Renal pelvis (tissue), 1 donor: ENCODE measurements at regions not wholly inside any gene's neighbourhood (a gene's known extent, or its start where the extent isn't known, plus 50 kb on each side); places are given as distances from the start of the nearest gene placed in this dataset.

Source experiments
- DNase-seq: peaks from one replicate; pipeline ENCODE4 v3.0.0-alpha.2; 2013

DNA sequence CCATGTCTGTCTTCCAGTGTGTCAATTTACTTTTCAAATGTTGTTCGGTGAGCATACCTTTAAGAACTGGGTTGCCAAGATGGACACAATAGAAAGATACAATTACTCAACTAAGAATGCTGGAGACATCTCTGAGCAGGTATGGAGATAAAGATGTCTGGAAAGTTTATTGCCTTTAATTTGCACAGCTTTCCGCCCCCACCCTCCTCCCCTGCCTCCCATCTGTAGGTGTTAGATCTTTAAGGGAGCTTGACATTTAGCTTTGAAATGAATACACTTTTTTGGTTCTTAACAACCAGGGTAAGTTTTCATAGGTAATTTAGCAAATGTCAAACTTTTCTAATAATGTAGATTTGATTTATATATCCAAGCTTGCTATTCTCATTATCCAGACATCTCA, 104.4 kb downstream of the BTBD3 start:
- no peak for DNase-seq

DNA sequence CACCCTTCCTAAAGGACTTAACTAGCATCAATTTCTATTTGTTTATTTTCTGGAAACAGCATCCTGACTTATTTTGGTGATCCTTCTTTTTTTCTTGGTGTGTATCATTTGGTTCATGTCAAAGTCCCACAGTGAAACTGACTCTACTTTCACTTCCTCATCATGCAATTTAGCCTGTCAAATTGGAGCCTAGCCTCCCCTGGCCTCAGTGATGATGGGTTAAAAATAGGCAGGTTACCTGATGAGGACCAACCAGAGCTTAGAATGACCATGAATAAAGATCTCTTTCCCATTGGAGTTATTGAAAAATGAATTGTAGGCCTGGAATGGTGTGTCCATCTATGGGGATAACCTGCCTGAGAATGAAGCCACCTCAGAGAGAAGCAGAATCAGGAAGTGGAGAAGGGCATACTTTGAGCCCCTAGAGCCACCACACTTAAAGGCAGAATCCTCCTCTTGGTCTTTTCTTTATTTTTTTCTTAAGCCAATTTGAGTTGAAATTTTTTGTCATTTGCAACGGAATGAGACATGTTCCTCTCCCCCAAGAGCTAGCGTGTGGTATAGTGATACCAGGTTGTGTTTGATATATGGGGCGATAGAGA, 105.6 kb downstream of the BTBD3 start:
- no peak for DNase-seq

DNA sequence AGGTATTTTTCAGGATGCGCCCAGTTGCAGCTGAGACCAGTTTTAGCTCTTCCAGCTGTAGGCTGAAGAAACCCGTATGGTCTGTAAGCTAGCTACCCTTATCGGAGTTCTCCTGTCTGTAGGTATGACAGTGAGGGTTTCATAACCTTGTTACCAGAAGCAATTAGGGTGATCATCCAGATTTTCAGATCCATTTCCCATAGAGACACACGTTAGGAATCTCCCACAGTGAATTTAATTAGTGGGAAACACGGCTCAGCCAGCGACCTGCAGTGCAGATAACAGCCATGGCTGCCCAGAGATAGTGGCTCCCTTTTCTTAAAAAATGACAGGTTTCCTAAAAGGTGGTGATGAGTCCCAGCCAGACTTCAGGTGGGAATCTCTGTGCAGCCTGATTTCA, 111.1 kb downstream of the BTBD3 start:
- no peak for DNase-seq

DNA sequence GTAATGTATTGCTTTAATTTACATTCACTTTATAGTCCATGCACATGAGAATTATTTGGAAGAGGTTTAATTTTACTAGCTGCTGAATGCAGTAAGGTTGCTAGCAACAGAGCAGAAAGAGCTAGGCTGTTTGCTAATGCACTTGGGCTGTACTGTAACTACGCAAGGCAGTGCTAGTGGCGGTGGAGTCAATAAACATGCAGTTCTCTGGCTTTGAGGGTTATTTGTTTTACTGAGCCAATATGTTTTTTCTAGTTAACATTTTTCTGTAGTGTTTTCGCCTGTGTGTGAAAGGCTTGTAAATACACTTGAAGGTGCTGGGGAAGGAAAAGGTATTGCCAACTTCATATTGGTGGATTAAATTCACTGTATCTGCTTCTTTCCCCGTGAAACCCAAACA, 112.8 kb downstream of the BTBD3 start:
- DNase-seq = no peak

DNA sequence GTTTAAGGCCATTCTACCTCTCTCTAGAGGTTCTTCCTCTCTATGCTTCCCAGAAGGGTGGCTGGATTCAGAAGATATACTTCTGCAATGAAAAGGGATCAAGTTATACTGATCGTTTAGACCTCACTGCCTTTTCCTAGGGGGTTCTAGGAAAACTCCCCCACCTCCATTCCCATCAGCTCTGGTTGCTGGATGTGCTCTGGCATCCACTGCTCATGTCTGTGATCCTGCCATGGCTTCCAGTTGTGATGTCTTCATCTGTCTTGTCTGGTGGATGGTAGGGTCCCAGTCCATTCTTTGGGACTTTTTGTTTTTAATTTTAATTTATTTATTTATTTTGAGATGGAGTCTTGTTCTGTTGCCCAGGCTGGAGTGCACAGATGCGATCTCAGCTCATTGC, 118.4 kb downstream of the BTBD3 start:
- no peak for DNase-seq

DNA sequence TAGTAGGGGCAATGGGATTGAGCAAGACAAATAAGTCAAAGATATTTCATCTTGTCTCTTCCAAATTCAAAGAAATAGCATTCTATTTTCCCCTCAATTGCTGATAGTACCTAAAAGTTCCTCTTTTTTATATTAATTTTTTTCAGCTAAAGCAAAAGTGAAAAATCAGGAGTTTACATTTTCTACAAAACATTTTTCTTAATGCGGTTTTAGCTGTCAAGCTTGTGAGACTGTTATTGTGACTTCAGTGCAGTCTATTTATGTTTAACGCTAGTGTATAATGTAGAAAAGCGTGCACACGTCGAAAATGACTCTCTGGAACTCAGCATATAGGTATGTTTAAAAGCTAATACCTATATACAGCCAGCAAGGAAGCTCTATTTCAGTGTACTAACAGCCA, 119.8 kb downstream of the BTBD3 start:
- DNase-seq = no peak

DNA sequence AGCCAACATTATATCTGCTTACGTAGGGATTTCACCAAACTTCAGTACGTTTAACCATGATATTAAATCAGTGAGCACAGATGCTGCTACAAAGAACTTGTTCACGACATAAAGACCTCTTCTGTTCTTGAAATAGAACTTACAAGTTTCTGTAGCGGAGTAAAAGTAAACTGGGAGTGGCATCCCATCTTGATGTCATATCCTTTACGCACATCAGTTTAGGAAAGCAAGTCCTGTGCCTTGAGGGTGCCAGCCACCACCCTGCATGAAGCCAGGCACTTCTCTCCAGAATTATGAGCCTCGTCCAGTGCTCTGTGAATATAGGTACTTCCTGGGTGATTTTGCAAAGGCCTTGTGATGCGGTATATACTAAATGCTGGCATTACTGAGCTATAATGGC, 122.6 kb downstream of the BTBD3 start:
- no peak for DNase-seq

DNA sequence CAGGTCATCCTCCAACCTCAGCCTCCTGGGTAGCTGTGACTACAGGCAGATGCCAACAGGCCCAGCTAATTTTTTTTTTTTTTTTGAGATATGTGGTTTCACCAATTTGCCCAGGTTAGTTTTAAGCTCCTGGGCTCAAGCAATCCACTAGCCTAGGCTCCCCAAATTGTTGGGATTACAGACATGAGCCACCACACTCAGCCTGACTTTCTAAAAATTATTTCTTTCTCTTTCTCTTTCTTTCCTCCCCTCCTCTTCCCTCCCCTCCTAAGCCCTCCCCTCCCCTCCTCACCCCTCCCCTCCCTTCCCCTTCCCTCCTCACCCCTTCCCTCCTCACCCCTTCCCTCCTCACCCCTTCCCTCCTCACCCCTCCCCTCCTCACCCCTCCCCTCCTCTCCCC, 127.3 kb downstream of the BTBD3 start:
- no peak for DNase-seq

DNA sequence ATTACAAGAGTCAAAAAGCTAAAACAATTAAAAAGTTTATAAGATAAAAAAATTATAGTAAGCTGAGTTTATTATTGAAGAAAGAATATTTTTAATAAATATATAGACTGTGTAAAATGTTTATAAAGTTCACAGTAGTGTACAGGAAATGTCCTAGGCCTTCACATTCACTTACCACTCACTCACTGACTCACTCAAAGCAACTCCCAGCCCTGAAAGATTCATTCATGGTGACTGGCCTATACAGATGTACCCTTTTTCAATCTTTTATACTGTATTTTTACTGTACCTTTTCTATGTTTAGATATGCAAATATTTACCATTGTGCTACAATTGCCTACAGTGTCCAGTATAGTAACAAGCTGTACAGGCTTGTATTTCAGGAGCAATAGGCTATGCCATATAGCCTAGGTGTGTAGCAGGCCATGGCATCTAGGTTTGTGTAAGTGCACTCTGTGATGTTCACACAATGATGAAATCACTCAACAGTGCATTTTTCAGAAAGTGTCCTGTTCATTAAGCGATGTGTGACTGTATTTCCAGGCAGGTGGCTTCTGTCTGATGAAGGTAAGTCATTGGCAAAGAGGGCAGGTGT, 130.2 kb downstream of the BTBD3 start:
- no peak for DNase-seq

DNA sequence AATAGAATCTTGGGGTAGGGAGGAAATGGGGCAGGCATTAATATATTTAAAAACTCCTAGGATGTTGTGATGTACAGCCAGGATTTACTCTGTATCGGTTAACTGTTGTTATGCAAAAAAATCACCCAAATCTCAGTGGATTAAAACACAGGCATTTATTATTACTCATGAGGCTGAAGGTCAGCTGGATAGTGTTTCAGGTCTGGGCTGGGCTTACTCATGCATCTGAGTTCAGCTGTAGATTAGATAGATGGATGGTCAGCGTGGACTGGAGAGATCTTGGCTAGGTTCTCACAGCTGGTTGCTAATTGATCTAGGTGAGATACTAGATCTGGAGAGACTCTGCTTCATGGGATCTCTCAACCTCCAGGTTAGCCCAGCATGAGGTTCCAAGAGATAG, 131.4 kb downstream of the BTBD3 start:
- no peak for DNase-seq

DNA sequence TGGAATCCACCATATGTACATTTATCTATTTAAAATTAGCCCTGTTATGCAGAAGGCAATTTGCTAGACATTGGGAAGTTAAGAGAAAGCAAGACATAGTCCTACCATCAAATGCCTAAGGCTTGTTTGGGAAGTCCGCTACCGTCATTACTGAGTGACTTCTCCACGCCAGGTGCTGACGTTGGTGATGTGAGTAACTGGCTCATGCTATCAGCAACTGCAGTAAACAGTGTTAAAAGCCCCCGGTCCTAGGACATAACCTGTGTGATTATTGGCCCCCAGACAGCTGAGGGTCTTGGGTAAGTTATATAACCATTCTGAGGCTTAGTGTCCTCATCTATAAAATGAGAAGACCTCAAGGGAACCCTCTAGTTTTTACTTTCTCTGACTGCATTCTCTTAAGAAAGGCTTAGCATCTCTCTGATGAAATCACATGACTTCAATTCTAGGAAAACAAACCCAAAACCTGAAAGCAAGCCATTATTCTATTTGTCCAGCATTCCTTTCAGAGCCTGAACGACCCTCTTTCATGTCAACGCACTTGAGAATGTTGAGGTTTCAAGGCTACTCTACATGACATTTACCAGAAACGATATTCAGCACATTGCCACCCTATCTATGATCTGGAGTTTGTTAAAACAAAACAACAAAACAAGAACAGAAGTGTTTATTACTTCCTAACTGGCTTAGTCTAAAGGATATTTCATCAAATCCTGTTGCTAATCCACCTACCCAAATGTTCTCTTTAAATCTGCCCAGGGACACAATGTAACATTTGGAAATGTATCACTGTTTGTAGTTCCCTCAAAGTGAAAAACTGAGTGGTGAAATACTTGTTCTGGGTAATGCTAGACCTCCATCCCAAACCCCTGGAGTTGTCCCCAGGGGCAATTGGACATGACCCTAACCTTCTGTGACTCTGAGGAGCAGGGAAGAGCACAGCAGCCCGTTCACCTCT, 133.8 kb downstream of the BTBD3 start:
- DNase-seq = no peak

DNA sequence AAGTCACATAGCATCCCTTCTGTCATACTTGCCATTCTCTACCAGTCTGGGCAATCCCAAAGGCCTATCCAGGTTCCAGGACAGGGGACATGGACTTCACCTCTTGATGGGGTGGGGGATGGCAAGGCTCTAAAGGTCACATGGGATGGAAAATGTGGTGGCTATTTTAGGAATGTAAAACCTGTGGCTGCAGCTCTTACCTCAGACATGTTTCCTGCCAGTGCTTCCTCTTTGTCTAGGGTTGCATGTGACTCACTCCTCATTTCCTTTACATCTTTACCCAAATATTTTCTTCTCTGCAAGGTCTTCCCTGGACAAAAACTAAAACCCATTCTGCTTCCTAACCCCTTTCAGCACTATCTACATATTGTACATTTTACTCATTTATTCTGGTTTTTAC, 135.7 kb downstream of the BTBD3 start:
- no peak for DNase-seq

DNA sequence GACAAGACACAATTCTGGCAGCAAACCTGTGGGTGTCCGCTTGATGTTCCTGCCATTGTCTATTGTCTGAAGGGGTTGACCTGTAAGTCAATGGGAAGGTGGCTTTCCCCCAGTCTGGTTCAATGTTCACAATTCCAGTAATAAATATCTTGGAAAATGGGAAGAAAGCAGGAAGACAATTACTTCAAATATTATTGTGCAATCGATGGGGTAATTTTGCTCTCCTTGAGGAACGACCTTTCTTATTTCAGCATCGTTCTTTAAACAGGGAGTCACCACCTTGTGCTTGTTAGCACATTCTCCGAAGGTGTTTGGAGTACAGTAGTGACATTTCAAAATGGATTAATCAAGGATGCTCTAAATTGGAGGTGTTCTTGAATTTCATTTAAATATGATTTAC, 136.9 kb downstream of the BTBD3 start:
- DNase-seq = no peak

DNA sequence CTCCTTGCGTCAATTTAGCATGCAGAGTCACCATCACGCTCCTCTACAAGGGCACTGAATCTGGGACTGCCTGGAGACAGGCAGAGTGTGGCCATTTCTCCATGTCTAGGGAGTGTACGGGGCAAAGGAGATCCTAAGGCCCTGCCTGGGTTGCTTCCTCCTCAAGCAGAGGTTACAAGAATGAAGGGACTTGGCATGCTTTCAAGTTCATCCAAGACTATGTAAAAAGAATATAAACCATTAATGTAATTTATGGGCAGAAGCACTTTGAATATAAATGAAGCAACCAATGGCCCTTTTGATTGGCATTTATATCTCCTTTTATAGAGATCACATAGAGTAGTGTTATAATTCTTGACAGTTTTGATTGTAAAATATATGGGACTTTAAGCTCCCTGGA, 137.5 kb downstream of the BTBD3 start:
- peak; percentile 28 for DNase-seq

DNA sequence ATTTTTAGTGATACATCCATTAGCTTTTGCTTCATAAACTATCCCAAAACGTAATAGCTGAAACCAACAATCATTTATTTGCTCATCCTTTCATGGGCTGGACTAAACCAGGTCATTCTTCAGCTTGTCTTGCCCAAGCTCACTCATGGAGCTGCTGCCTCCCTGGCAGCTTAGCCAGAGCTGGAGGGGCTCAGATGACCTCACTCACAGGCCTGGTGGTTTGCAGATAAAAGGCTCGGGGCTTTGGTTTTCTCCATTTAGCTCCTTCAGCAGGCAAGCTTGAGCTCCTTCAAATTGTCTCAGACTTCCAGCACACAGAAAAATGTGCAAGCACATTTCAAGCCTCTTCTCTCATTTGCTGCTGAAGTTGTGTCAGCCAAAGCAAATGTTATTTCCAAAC, 139.1 kb downstream of the BTBD3 start:
- no peak for DNase-seq

DNA sequence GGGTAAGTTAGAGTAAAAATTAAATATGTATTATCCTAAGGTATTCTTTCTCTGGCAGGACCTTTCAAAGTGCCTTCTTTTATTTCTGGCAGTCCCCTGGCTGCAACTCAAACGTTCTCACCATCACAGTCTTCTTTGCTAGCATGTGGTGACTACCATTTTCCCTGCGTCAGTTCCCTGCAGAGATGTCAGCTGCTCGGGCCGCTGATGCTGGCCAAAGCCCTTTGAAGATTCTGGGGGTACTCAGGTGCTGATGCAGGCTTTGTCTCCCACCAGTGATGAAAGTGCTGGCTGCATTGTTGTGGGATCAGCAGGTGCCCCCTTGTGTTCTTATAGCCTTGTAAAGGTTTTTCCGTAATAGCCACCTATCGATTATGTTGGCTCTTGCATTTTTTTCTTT, 140.1 kb downstream of the BTBD3 start:
- no peak for DNase-seq

DNA sequence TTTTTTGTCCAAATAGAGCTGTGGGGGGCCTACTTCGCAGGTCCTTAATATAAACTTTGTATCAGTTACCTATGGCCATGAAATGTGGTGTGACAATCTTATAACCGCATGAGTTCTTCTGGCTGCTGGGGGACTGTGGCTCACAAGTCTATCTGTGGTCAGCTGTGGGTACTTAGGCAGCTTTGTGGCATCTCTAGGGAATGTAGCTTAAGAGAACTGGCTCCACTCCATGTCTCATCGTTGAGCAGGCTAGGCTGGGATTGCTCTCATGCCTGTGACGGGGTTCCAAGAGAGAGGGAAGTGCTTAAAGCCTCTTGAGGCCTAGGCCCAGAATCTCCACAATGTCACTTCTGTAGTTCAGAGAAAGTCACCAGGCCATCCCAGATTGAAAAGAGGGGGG, 140.5 kb downstream of the BTBD3 start:
- no peak for DNase-seq

DNA sequence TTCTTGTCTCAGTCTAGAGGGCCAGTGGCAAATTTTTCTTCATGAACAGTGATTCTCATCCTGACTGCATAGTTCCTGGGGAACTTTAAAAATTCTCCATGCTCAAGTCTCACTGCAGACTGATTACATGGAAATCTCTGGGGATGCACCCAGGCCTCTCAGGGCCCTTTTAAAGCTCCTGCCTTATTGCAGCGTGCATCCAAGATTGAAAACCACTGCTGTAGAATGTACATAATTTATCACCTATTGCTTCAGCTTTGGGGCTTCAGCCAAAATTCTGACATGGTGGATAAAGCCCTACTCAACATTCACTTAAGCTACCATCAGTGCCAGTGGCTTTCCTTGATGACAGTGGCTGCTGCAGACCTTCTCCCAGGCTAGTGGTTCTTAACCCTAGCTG, 143.8 kb downstream of the BTBD3 start:
- no peak for DNase-seq

DNA sequence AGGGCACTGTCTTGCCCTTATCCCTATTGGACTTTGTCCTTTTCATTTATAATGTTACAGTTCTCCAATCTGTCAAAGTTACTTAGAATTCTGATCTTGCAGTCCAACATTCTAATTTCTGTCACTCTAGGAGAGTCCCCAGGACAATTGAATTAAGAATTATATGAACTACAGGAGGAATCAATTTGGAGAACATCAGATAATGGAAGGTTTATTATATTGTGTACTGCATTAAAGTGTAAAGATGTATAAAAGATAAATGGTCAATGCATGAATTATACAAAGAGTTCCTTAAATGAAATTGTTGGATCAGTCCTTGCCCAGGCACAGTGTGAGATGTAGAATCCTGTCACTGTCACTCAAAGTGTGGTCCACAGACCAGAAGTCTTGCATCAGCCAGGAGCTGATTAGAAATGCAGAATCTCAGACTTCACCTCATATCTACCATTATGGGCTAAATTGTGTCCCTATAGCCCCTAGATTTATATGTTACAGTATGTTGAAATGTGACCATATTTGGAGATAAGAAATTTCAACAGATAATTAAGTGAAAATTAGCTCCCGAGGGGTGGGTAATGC, 145.5 kb downstream of the BTBD3 start:
- no peak for DNase-seq

DNA sequence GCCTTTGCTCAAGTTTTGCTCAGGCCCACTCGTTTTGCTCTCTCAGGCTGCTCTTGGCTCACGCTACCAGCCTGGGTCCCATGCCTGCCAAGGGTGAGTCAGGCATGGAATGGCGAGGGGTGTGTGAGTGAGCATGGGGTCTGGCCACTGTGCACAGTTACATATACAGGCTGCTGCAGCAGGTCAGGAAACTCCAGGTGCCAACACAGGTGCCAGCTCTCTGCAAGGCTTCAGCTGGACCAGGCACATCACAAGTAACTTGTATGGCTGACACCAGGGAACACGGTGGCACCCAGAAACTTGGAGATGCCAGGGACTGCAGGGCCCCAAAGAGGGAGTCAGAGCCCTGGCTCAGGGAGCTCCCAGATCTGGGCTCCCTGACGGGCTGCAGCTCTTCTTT, 146.8 kb downstream of the BTBD3 start:
- DNase-seq = no peak

DNA sequence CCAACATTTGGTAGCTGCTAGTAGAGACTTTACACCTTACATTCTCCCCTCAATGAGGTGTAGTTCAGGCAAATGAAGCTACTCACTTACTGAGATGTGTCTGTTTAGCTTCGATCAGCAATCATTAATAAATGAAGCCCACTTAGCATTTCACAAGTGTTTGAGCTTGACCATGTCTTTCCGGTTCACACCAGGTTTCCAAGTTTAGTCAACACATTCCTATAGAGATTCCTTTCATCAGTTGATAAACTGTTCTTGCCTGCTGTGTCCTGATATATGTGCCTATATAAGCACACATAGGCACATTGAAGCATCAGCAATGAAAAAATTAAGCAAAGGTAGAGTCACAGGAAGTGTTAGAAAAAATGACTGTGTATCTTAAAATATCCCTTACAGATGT, 150.0 kb downstream of the BTBD3 start:
- no peak for DNase-seq

DNA sequence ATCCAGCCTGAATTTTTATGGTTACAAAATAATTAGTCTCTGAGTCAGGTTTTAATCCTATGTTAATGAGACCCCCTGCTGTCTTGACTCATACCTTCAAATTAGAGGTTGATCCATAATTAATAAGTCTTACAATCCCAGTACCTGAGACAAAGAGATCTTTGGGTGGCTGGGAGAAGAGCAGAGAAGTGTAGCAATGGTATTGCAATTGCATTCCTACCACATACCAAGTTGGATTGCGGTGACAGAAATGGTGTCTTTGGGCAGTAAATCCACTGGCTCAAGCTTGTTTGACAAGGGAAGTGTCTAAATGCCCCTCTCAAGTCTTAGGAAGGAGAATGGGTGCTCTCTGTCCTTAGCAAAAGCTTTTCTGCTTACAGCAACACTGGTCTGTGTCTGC, 150.4 kb downstream of the BTBD3 start:
- DNase-seq = no peak

DNA sequence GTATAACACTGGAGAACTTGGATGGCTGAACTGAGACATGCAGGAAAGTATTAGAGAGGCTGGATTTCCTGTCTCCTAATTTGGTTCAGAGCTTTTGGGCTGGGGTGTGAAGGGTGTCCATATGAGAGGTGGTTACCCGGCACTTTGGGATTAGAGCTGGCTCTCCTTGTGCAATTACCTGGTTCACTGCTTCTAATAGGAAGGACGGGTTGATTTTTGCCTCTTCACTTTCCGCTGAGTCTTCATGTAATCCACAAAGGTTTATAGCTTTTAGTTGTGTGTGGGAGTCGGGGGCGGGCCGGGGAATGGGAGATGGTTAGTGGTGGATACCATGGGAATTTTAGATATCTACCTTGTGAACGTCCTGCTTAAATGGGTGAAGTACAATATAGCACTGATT, 151.5 kb downstream of the BTBD3 start:
- DNase-seq = no peak
